DOHH2 (cell line): ENCODE measurements at regions not wholly inside any gene's neighbourhood (a gene's known extent, or its start where the extent isn't known, plus 50 kb on each side); places are given as distances from the start of the nearest gene placed in this dataset.

Source experiments
- H3F3A ChIP-seq: fragments of 200-600 bp; sonication (generic), shearing (Covaris generic); 2 replicates; pipeline ENCODE4 v1.6.0; 2016; ENCODE audit warnings: antibody characterized with exemption, mild to moderate bottlenecking; ENCODE audit not compliant: control insufficient read depth, insufficient read depth
- H3K27ac ChIP-seq: fragments of 200-600 bp; sonication (generic); 2 replicates; pipeline ENCODE4 v1.5.1; 2014; ENCODE audit warnings: low read depth, mild to moderate bottlenecking, low read length, moderate library complexity
- H3K27me3 ChIP-seq: fragments of 200-600 bp; sonication (generic); 2 replicates; pipeline ENCODE4 v1.6.1; 2014; ENCODE audit warnings: mild to moderate bottlenecking, low read length, mixed read lengths; ENCODE audit not compliant: control insufficient read depth
- H3K36me3 ChIP-seq: fragments of 200-600 bp; sonication (generic); 2 replicates; pipeline ENCODE4 v1.6.1; 2014; ENCODE audit warnings: mild to moderate bottlenecking, low read length, moderate library complexity, mixed read lengths; ENCODE audit not compliant: control insufficient read depth
- H3K4me1 ChIP-seq: fragments of 200-600 bp; sonication (generic); 2 replicates; pipeline ENCODE4 v1.6.1; 2014; ENCODE audit warnings: mild to moderate bottlenecking, low read length, mixed read lengths; ENCODE audit not compliant: control insufficient read depth
- H3K4me2 ChIP-seq: fragments of 200-600 bp; sonication (generic); 2 replicates; pipeline ENCODE4 v1.6.0; 2014; ENCODE audit warnings: mild to moderate bottlenecking, low read length, moderate library complexity
- H3K4me3 ChIP-seq: fragments of 200-600 bp; sonication (generic); 2 replicates; pipeline ENCODE4 v1.5.1; 2014; ENCODE audit warnings: mild to moderate bottlenecking, low read length, mixed read lengths
- H3K79me2 ChIP-seq: fragments of 200-600 bp; sonication (generic); 2 replicates; pipeline ENCODE4 v1.6.1; 2014; ENCODE audit warnings: mild to moderate bottlenecking, low read length, mixed read lengths; ENCODE audit not compliant: control insufficient read depth
- H3K9me2 ChIP-seq: fragments of 200-600 bp; sonication (generic); replicated peaks from 2 replicates; pipeline ENCODE4 v1.6.1; 2014; ENCODE audit warnings: mild to moderate bottlenecking, low read length, mixed read lengths; ENCODE audit not compliant: control insufficient read depth
- H3K9me3 ChIP-seq: fragments of 200-600 bp; sonication (generic); 2 replicates; pipeline ENCODE4 v1.6.1; 2014; ENCODE audit warnings: antibody characterized with exemption, low read length, mixed read lengths; ENCODE audit not compliant: control insufficient read depth, insufficient read depth
- H4K20me1 ChIP-seq: fragments of 200-600 bp; sonication (generic); 2 replicates; pipeline ENCODE4 v1.6.0; 2014; ENCODE audit warnings: low read depth, mild to moderate bottlenecking, antibody characterized with exemption, low read length, moderate library complexity; ENCODE audit not compliant: control insufficient read depth, insufficient read depth
- CTCF ChIP-seq: fragments of 200-600 bp; sonication (generic); IDR thresholded peaks from one replicate; pipeline ENCODE4 v1.5.1; 2014; ENCODE audit warnings: antibody characterized with exemption, mild to moderate bottlenecking, low read depth, low read length; ENCODE audit not compliant: poor library complexity, severe bottlenecking
- EZH2phosphoT487 ChIP-seq: fragments of 200-600 bp; sonication (generic); IDR thresholded peaks from 2 replicates; pipeline ENCODE4 v1.6.1; 2017; ENCODE audit warnings: borderline replicate concordance, mild to moderate bottlenecking, antibody characterized with exemption, low read length, moderate library complexity, mixed read lengths

GRCh38 chr2:176565641-176566323 lies 296.5 kb downstream of the MTX2 start:
- H3K27ac ChIP-seq: no peak overlapping the region
- H4K20me1 ChIP-seq: no peaks in the 10 kb centered on the region
- no peaks in the 10 kb centered on the region for H3K79me2 ChIP-seq
- no peaks in the 10 kb centered on the region for H3K36me3 ChIP-seq
- H3K27me3 ChIP-seq: no peaks in the 10 kb centered on the region
- H3K9me2 ChIP-seq: no peaks in the 10 kb centered on the region
- no peaks in the 10 kb centered on the region for H3F3A ChIP-seq
- H3K4me3 ChIP-seq: no peak overlapping the region
- no peaks in the 10 kb centered on the region for H3K9me3 ChIP-seq
- TF ChIP-seq EZH2phosphoT487: no peak
- no peak for TF ChIP-seq CTCF
- no peaks in the 10 kb centered on the region for H3K4me1 ChIP-seq
- H3K4me2 ChIP-seq: no peak overlapping the region

GRCh38 chr2:176566496-176566895 lies 297.3 kb downstream of the MTX2 start:
- H3K9me2 ChIP-seq: no peaks in the 10 kb centered on the region
- H3K27ac ChIP-seq: no peak overlapping the region
- no peaks in the 10 kb centered on the region for H3F3A ChIP-seq
- H3K9me3 ChIP-seq: no peaks in the 10 kb centered on the region
- no peaks in the 10 kb centered on the region for H3K27me3 ChIP-seq
- H3K36me3 ChIP-seq: no peaks in the 10 kb centered on the region
- no peak overlapping the region for H3K4me3 ChIP-seq
- H3K4me1 ChIP-seq: no peaks in the 10 kb centered on the region
- no peaks in the 10 kb centered on the region for H3K79me2 ChIP-seq
- H3K4me2 ChIP-seq: no peak overlapping the region
- TF ChIP-seq CTCF: no peak
- no peak for TF ChIP-seq EZH2phosphoT487
- no peaks in the 10 kb centered on the region for H4K20me1 ChIP-seq

- Histone ChIP-seq H3K27me3 (no peaks in the 10 kb centered on the region), H4K20me1 (no peaks in the 10 kb centered on the region), H3F3A (no peaks in the 10 kb centered on the region), H3K36me3 (no peaks in the 10 kb centered on the region), H3K27ac (no peak overlapping the region), H3K9me3 (no peaks in the 10 kb centered on the region), H3K79me2 (no peaks in the 10 kb centered on the region), H3K4me2 (no peak overlapping the region), H3K4me3 (no peak overlapping the region), H3K9me2 (no peaks in the 10 kb centered on the region), H3K4me1 (no peaks in the 10 kb centered on the region)
- TF ChIP-seq EZH2phosphoT487 (no peak), CTCF (no peak)
Measured at GRCh38 chr2:176566961-176567360, 297.7 kb downstream of the MTX2 start.
